PC-9 (cell line): ENCODE measurements at regions not wholly inside any gene's neighbourhood (a gene's known extent, or its start where the extent isn't known, plus 50 kb on each side); places are given as distances from the start of the nearest gene placed in this dataset.

ENCODE experiments used
- CTCF ChIP-seq: fragments of 200-600 bp; sonication (generic); conservative IDR thresholded peaks from 2 replicates; pipeline ENCODE4 v1.6.1; 2017; ENCODE audit warnings: mixed run types, antibody characterized with exemption, mild to moderate bottlenecking, moderate library complexity
- EZH2 ChIP-seq: fragments of 200-600 bp; sonication (generic); IDR thresholded peaks from 2 replicates; pipeline ENCODE4 v1.8.0; 2017; ENCODE audit warnings: antibody characterized with exemption, low read depth

DNA sequence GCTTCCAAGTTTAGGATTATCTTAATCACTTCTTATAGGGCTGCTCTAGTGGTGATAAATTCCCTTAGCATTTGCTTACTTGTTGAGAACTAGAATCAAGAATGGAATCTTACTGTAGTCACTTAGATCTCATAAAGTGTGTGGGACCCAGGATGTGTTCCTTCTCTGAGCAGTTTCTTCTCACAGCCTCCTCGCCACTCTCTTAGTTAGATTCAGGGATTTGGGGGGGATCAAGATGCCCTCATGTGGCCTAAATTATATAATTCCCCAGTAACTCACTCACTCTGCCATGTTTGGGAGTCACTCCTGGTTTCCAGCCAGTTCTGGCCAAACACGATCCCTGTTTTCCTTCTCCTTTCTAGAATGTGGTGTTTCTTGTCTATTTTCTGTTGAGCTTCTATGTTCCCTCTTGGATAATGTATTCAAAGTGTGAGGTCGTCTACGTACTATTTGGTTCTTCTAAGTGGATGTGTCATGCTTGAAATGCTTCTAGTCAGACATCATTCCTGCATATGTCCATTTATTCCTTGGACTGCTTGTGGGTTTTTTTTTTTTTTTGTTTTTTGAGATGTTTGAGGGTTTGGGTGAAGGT is 414.9 kb upstream of the SYT4 start:
- TF ChIP-seq CTCF, result no peak
- no peak for TF ChIP-seq EZH2
